RPMI8226 (cell line): ENCODE measurements at regions not wholly inside any gene's neighbourhood (a gene's known extent, or its start where the extent isn't known, plus 50 kb on each side); places are given as distances from the start of the nearest gene placed in this dataset.

Experiments
- DNase-seq: peaks from one replicate; pipeline ENCODE4 v3.0.0-alpha.2; 2015

GRCh38 chr3:135310317-135310716, 515.3 kb downstream of the EPHB1 start:
- DNase-seq: no peak

- DNase-seq: no peak
These were observed 516.6 kb downstream of the EPHB1 start for GRCh38 chr3:135311699-135312098.

- no peak for DNase-seq
These were observed 519.2 kb downstream of the EPHB1 start for GRCh38 chr3:135314237-135314636.

- DNase-seq: no peak
These were observed 529.2 kb downstream of the EPHB1 start for GRCh38 chr3:135324301-135324700.

- peak; percentile 22 for DNase-seq
These were observed 530.0 kb downstream of the EPHB1 start for GRCh38 chr3:135325096-135325495.

GRCh38 chr3:135325726-135326235, 530.7 kb downstream of the EPHB1 start:
- no peak for DNase-seq

GRCh38 chr3:135326851-135327250, 531.8 kb downstream of the EPHB1 start:
- no peak for DNase-seq

GRCh38 chr3:135328036-135328435, 533.0 kb downstream of the EPHB1 start:
- DNase-seq: no peak

GRCh38 chr3:135329479-135329878, 534.4 kb downstream of the EPHB1 start:
- no peak for DNase-seq

GRCh38 chr3:135337192-135337591, 542.1 kb downstream of the EPHB1 start:
- no peak for DNase-seq

- no peak for DNase-seq
These were observed 553.6 kb downstream of the EPHB1 start for GRCh38 chr3:135348690-135349089.

GRCh38 chr3:135349254-135349948, 554.3 kb downstream of the EPHB1 start:
- DNase-seq: no peak

- DNase-seq: no peak
These were observed 557.2 kb downstream of the EPHB1 start for GRCh38 chr3:135352213-135352612.

- DNase-seq: no peak
These were observed 567.8 kb downstream of the EPHB1 start for GRCh38 chr3:135362889-135363288.

GRCh38 chr3:135364676-135365075, 569.6 kb downstream of the EPHB1 start:
- no peak for DNase-seq

- no peak for DNase-seq
These were observed 571.8 kb downstream of the EPHB1 start for GRCh38 chr3:135366816-135367215.

GRCh38 chr3:135368316-135368715, 573.3 kb downstream of the EPHB1 start:
- no peak for DNase-seq

GRCh38 chr3:135368781-135369180, 573.7 kb downstream of the EPHB1 start:
- DNase-seq: no peak

- DNase-seq: no peak
These were observed 579.5 kb downstream of the EPHB1 start for GRCh38 chr3:135374571-135374970.

- DNase-seq: no peak
These were observed 583.3 kb upstream of the PPP2R3A start for GRCh38 chr3:135382188-135382587.

GRCh38 chr3:135382621-135383020, 582.9 kb upstream of the PPP2R3A start:
- no peak for DNase-seq

- DNase-seq: no peak
These were observed 582.2 kb upstream of the PPP2R3A start for GRCh38 chr3:135383301-135383700.

- no peak for DNase-seq
These were observed 573.4 kb upstream of the PPP2R3A start for GRCh38 chr3:135392151-135392550.

GRCh38 chr3:135393159-135393558, 572.4 kb upstream of the PPP2R3A start:
- no peak for DNase-seq

GRCh38 chr3:135393898-135394525, 571.5 kb upstream of the PPP2R3A start:
- DNase-seq: no peak
